K562 (cell line): ENCODE measurements at regions not wholly inside any gene's neighbourhood (a gene's known extent, or its start where the extent isn't known, plus 50 kb on each side); places are given as distances from the start of the nearest gene placed in this dataset.
"Not testable (repeated sequence)": the region's sequence is repeated elsewhere in the genome, so short reads cannot be mapped to it uniquely, and the experiment has no call there.

ENCODE experiments used
- ATAC-seq: fragments of 200-7000 bp; cut with Tn5 transposase; 3 replicates; pipeline ENCODE4 v1.9.1; 2020; ENCODE audit warnings: moderate library complexity
- BruUV-seq: library from RNA; stranded (reverse); fragments of 400-500 nt; replicated peaks from 2 replicates; lab custom pipeline; 2021; lab: Mats Ljungman, UMichigan
- CTCF ChIA-PET: fragments of 300-600 bp; formaldehyde crosslinking; extraction: SDS; loops from one replicate; lab custom pipeline; 2021; ENCODE audit warnings: low intra/inter-chr PET ratio; lab: Yijun Ruan, JAX
- POLR2A ChIA-PET: fragments of 300-600, 350-650 bp; sonication (Branson Sonifier 250); formaldehyde crosslinking; extraction: SDS; loops from one replicate; lab custom pipeline; 2021; ENCODE audit warnings: antibody characterized with exemption, inconsistent platforms; lab: Yijun Ruan, JAX
- DNase-seq, 4 experiments: peaks; one replicate each; pipeline versions ENCODE4 v3.0.0 to v3.0.0-alpha.2; 2011 to 2018; ENCODE audit warnings: low spot score in 3 of 4, mixed read lengths in 3 of 4; ENCODE audit errors: extremely low read depth in 1 of 4
- FAIRE-seq: peaks from 2 replicates; lab custom pipeline; 2011; peaks lifted over from hg19 to GRCh38; lab: Jason Lieb, UNC
- H2AFZ ChIP-seq: 2 replicates; pipeline ENCODE4 v1.6.0; 2011; ENCODE audit warnings: low read depth, low read length, control low read depth, inconsistent platforms
- H3K27ac ChIP-seq: fragments of 200-600 bp; 3 replicates; pipeline ENCODE4 v1.8.0; 2011; ENCODE audit warnings: low read depth, mild to moderate bottlenecking, control low read depth, inconsistent platforms, low read length, moderate library complexity, mixed read lengths; ENCODE audit errors: extremely low read depth
- H3K27me3 ChIP-seq, 2 experiments: fragments of 300-600 bp in 1 of 2; 2 replicates in 1 of 2; 3 replicates in 1 of 2; pipeline versions ENCODE4 v1.6.0 to v1.8.0; 2011; ENCODE audit warnings: inconsistent platforms in 2 of 2, low read length in 2 of 2, mild to moderate bottlenecking in 1 of 2, mixed read lengths in 1 of 2, moderate library complexity in 1 of 2; ENCODE audit not compliant: control insufficient read depth in 2 of 2, insufficient read depth in 2 of 2
- H3K36me3 ChIP-seq: fragments of 300-600 bp; 3 replicates; pipeline ENCODE4 v1.8.0; 2011; ENCODE audit warnings: mild to moderate bottlenecking, low read length, inconsistent platforms; ENCODE audit not compliant: control insufficient read depth, insufficient read depth
- H3K4me1 ChIP-seq, 2 experiments: fragments of 200-600 bp in 1 of 2; replicated peaks in 1 of 2; 2 replicates in 1 of 2; 3 replicates in 1 of 2; pipeline versions ENCODE4 v1.5.1 to v1.8.0; 2011; ENCODE audit warnings: inconsistent platforms in 2 of 2, low read length in 2 of 2, mild to moderate bottlenecking in 1 of 2, mixed read lengths in 1 of 2, moderate library complexity in 1 of 2; ENCODE audit not compliant: control insufficient read depth in 2 of 2, insufficient read depth in 2 of 2
- H3K4me2 ChIP-seq: 2 replicates; pipeline ENCODE4 v1.6.1; 2011; ENCODE audit warnings: low read length, control low read depth, inconsistent platforms, mixed read lengths; ENCODE audit not compliant: insufficient read depth
- H3K4me3 ChIP-seq: fragments of 200-600 bp; sonication (generic), shearing (Covaris generic); 2 replicates; pipeline ENCODE4 v1.5.1; 2016; ENCODE audit warnings: control low read depth, inconsistent platforms
- H3K79me2 ChIP-seq: fragments of 200-600 bp; 3 replicates; pipeline ENCODE4 v1.8.0; 2011; ENCODE audit warnings: low read length, inconsistent platforms; ENCODE audit not compliant: control insufficient read depth, insufficient read depth
- H3K9ac ChIP-seq, 2 experiments: 2 replicates each; pipeline versions ENCODE4 v1.6.0 to v1.6.1; 2011; ENCODE audit warnings: low read depth in 2 of 2, low read length in 2 of 2, control low read depth in 1 of 2, inconsistent platforms in 1 of 2, mild to moderate bottlenecking in 1 of 2, mixed read lengths in 1 of 2; ENCODE audit not compliant: insufficient read depth in 1 of 2
- H3K9me1 ChIP-seq: one replicate; pipeline ENCODE4 v1.6.0; 2011; ENCODE audit warnings: inconsistent platforms, mild to moderate bottlenecking, low read length, moderate library complexity; ENCODE audit not compliant: control insufficient read depth, insufficient read depth
- H3K9me3 ChIP-seq: replicated peaks from 2 replicates; pipeline ENCODE4 v1.5.1; 2011; ENCODE audit warnings: low read depth, low read length, inconsistent platforms; ENCODE audit not compliant: control insufficient read depth, insufficient read depth
- H4K20me1 ChIP-seq: replicated peaks from 2 replicates; pipeline ENCODE4 v1.6.1; 2011; ENCODE audit warnings: low read length, inconsistent platforms, mixed read lengths; ENCODE audit not compliant: control insufficient read depth, insufficient read depth
- ETV1 ChIP-seq: fragments of 450-650 bp; conservative IDR thresholded peaks from 2 replicates; pipeline ENCODE4 v1.6.1; 2016; ENCODE audit warnings: missing genetic modification characterization, control low read depth, low read depth, missing compliant biosample characterization
- KHSRP ChIP-seq: fragments of 450-650 bp; IDR thresholded peaks from 2 replicates; pipeline ENCODE4 v1.6.1; 2017
- POLR2H ChIP-seq: IDR thresholded peaks from 2 replicates; pipeline ENCODE4 v1.6.1; 2016; ENCODE audit warnings: missing genetic modification characterization, low read depth, mild to moderate bottlenecking, control low read depth, missing compliant biosample characterization, moderate library complexity
- RBFOX2 ChIP-seq: fragments of 200-400 bp; formaldehyde crosslinking; IDR thresholded peaks from 2 replicates; pipeline ENCODE4 v1.6.1; 2017; ENCODE audit warnings: low read depth, mild to moderate bottlenecking, low read length, moderate library complexity
- TAF15 ChIP-seq: fragments of 200-400 bp; formaldehyde crosslinking; IDR thresholded peaks from 2 replicates; pipeline ENCODE4 v1.6.1; 2017; ENCODE audit warnings: mild to moderate bottlenecking, low read depth, low read length, moderate library complexity
- TAL1 ChIP-seq: fragments of 450-650 bp; IDR thresholded peaks from 2 replicates; pipeline ENCODE4 v1.6.1; 2016; ENCODE audit warnings: mild to moderate bottlenecking
- ZFPM2 ChIP-seq: fragments of 250-450 bp; sonication (Bioruptor Pico); IDR thresholded peaks from 2 replicates; pipeline ENCODE4 v1.5.1; 2022; ENCODE audit warnings: mild to moderate bottlenecking
- ZNF282 ChIP-seq: sonication (generic); formaldehyde crosslinking; IDR thresholded peaks from 2 replicates; pipeline ENCODE4 v1.8.1; 2023; ENCODE audit warnings: missing genetic modification reagents
- ZNF347 ChIP-seq: fragments of 450-650 bp; formaldehyde crosslinking; IDR thresholded peaks from 2 replicates; pipeline ENCODE4 v1.4.0; 2020; ENCODE audit warnings: low read depth, mild to moderate bottlenecking, moderate library complexity
- ZNF431 ChIP-seq: sonication (generic); formaldehyde crosslinking; IDR thresholded peaks from 2 replicates; pipeline ENCODE4 v1.8.0; 2022; ENCODE audit warnings: mild to moderate bottlenecking, missing genetic modification reagents
- ZNF586 ChIP-seq: fragments of 450-650 bp; formaldehyde crosslinking; conservative IDR thresholded peaks from 2 replicates; pipeline ENCODE4 v1.4.0; 2020; ENCODE audit warnings: mild to moderate bottlenecking, moderate library complexity
- ZNF668 ChIP-seq: fragments of 250-450 bp; sonication (Bioruptor Pico); IDR thresholded peaks from 2 replicates; pipeline ENCODE4 v1.8.0; 2022; ENCODE audit warnings: mild to moderate bottlenecking, inconsistent platforms
- ZNF699 ChIP-seq: fragments of 250-450 bp; sonication (Bioruptor Pico); IDR thresholded peaks from 2 replicates; pipeline ENCODE4 v1.8.0; 2021; ENCODE audit warnings: mild to moderate bottlenecking, moderate library complexity; ENCODE audit not compliant: insufficient replicate concordance
- WGBS: fragments of 100-300 bp; shearing (Covaris generic); methylation state at CpG from one replicate; pipeline ENCODE4 v1.1.6; 2016; ENCODE audit warnings: low coverage, mixed read lengths; ENCODE audit not compliant: insufficient coverage; ENCODE audit errors: missing lambda C conversion rate; 5-methylcytosine and 5-hydroxymethylcytosine counted together
- in situ Hi-C: fragments of 300-500 bp; cut with MboI; formaldehyde crosslinking; loops from 4 replicates; pipeline ENCODE4 v1.15.0; 2018; ENCODE audit warnings: inconsistent platforms, mixed read lengths
- intact Hi-C: fragments of 100-400 bp; cut with micrococcal nuclease; formaldehyde crosslinking; loops from 2 replicates; pipeline ENCODE4 v1.14.2; 2022
- TF ChIP-seq, protein P1 (sequence below): fragments of 450-650 bp; IDR thresholded peaks from 2 replicates; pipeline ENCODE4 v1.6.1; 2016; ENCODE audit warnings: missing biosample characterization, missing genetic modification characterization
- TF ChIP-seq, protein P2 (sequence below), 3 experiments: fragments of 200-800 bp in 1 of 3; sonication (Bioruptor generic) in 1 of 3; sonication (generic) in 1 of 3; formaldehyde crosslinking in 1 of 3; IDR thresholded peaks; 2 replicates each; pipeline versions ENCODE4 v1.6.1 to v1.8.0; 2016 to 2022; ENCODE audit warnings: mild to moderate bottlenecking in 2 of 3, missing compliant biosample characterization in 2 of 3, missing genetic modification characterization in 2 of 3, missing genetic modification reagents in 1 of 3

DNA sequence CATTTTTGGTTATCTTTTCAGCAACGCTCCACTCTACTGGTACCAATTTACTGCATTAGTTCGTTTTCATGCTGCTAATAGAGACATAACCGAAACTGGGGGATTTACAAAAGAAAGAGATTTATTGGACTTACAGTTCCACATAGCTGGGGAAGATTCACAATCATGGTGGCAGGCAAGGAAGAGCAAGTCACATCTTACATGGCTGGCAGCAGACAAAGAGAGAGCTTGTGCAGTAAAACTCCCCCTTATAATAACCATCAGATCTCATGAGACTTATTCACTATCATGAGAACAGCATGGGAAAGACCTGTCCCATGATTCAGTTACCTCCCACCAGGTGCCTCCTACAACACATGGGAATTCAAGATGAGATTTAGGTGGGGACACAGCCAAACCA, 1474.2 kb upstream of the NUDT12 start:
- H3K27ac ChIP-seq, H3K9ac ChIP-seq, H3K36me3 ChIP-seq, CTCF ChIA-PET, DNase-seq, H3K79me2 ChIP-seq, H3K9me1 ChIP-seq, H3K27me3 ChIP-seq, H3K4me1 ChIP-seq, H3K9me3 ChIP-seq, intact Hi-C loops, H3K4me3 ChIP-seq, H4K20me1 ChIP-seq, POLR2A ChIA-PET, BruUV-seq, in situ Hi-C loops, H2AFZ ChIP-seq, FAIRE-seq, ATAC-seq, H3K4me2 ChIP-seq: not testable (repeated sequence)
- WGBS: 58% methylated on average over 3 of the region's 3 CpGs
- peak; percentile 92 for TF ChIP-seq ZNF431

DNA sequence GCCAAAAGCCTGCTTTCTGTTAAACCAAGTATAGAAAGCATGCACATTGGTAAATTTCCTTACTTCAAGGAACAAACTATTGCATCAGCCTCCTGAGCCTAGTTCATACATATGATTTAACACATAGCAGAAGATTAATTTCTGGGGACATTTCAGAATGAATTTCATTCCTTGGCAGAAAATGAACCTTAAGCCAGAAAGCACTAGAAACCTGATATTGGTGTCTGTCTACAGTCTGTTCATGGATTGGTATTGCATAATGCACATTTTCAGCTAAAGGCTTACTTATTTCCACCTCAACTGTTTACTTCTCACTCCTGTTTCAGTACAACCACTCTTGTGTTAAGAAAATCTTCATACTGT, 1471.8 kb upstream of the NUDT12 start:
- in situ Hi-C loops: no loop called here
- no peak for TF ChIP-seq ZNF699 (CRISPR knock-in tag)
- TF ChIP-seq, protein P1, sequence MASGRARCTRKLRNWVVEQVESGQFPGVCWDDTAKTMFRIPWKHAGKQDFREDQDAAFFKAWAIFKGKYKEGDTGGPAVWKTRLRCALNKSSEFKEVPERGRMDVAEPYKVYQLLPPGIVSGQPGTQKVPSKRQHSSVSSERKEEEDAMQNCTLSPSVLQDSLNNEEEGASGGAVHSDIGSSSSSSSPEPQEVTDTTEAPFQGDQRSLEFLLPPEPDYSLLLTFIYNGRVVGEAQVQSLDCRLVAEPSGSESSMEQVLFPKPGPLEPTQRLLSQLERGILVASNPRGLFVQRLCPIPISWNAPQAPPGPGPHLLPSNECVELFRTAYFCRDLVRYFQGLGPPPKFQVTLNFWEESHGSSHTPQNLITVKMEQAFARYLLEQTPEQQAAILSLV (tag): peak; percentile 44; the same call in 1 of the 2 replicates
- TF ChIP-seq POLR2H (tag): no peak
- TF ChIP-seq, protein P2, sequence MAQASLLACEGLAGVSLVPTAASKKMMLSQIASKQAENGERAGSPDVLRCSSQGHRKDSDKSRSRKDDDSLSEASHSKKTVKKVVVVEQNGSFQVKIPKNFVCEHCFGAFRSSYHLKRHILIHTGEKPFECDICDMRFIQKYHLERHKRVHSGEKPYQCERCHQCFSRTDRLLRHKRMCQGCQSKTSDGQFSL (CRISPR knock-in tag; IDR thresholded peaks at IDR 0.05): no peak
- TF ChIP-seq, protein P2 (tag; IDR thresholded peaks at IDR 0.05): no peak
- no peak for TF ChIP-seq ZNF282
- no peak for TF ChIP-seq ETV1 (tag)
- no peak for TF ChIP-seq ZNF586 (CRISPR knock-in tag)
- TF ChIP-seq RBFOX2: 0 out of 2 replicates have a peak, but pooled peaks have one; percentile 25
- TF ChIP-seq KHSRP: no peak
- TF ChIP-seq TAF15: no peak
- no peak for TF ChIP-seq TAL1
- TF ChIP-seq ZNF347 (CRISPR knock-in tag): no peak
- TF ChIP-seq ZNF668 (CRISPR knock-in tag): no peak
- TF ChIP-seq ZFPM2 (CRISPR knock-in tag): no peak

More for the DNA sequence above, 1471.8 kb upstream of the NUDT12 start:
- Histone ChIP-seq H3K36me3 (no peaks in the 10 kb centered on the region), H2AFZ (no peak overlapping the region), H3K27ac (peak overlapping the region; percentile 55; the same call in 2 of the 3 replicates), H3K27me3 (no peaks in the 10 kb centered on the region), H3K9me3 (no peaks in the 10 kb centered on the region), H3K79me2 (no peaks in the 10 kb centered on the region), H3K9ac (no peak overlapping the region), H3K4me2 (no peak overlapping the region; the same call in 1 of the 2 replicates), H3K4me1 (0 out of 5 replicates have a peak, but pooled peaks cover 0 to 8% of the 10 kb centered on the region in 2 experiments), H3K4me3 (no peak overlapping the region), H3K9me1 (no peaks in the 10 kb centered on the region), H4K20me1 (no peaks in the 10 kb centered on the region)
- no TSS peak for BruUV-seq
- no peak for FAIRE-seq
- intact Hi-C loops: no loop called here
- DNase-seq: no peak
- POLR2A ChIA-PET: interaction anchor here (0.6 kb wide), 1 partner anchor 86 kb away, joined by 3 read pairs; no protein-coding TSS in a partner anchor
- CTCF ChIA-PET: no interaction called here
- peak; percentile 71 for ATAC-seq
